ENCODE measurements at regions not wholly inside any gene's neighbourhood (a gene's known extent, or its start where the extent isn't known, plus 50 kb on each side); places are given as distances from the start of the nearest gene placed in this dataset.

GRCh38 chr6:15948930-15949900, 179.7 kb upstream of the MYLIP start:
- ChIA-PET POLR2A (interaction anchor here (0.5 to 3.1 kb wide), 4 partner anchors 42 to 204 kb away, joined by 3 to 23 read pairs (median 4); partner anchors contain the start of gene MYLIP), CTCF (interaction anchor here (0.8 to 0.9 kb wide), 3 partner anchors 178 to 257 kb away, joined by 3 read pairs; partner anchors contain the start of gene MYLIP)
- Histone ChIP-seq H3K4me3 (ENCODE audit: low read depth, low read length) (no peak overlapping the region), H3K36me3 (ENCODE audit: control insufficient read depth in 2 of 2, insufficient read depth in 1 of 2, low read length in 2 of 2) (no peaks in the 10 kb centered on the region), H3K4me1 (ENCODE audit: control insufficient read depth, insufficient read depth, low read length) (peaks cover 54% of the 10 kb centered on the region), H3K9me3 (ENCODE audit: control insufficient read depth, insufficient read depth, low read depth, low read length) (no peaks in the 10 kb centered on the region), H3K27ac (ENCODE audit: extremely low read depth, low read depth, low read length) (peak overlapping the region; percentile 80)
- TF ChIP-seq ZNF19 (tag by site-specific recombination; IDR thresholded peaks at IDR 0.05; ENCODE audit: low read depth) (no peak), ZNF10 (tag by site-specific recombination; IDR thresholded peaks at IDR 0.05) (peak; percentile 79), ZNF202 (tag by site-specific recombination; IDR thresholded peaks at IDR 0.05; ENCODE audit: borderline replicate concordance) (no peak), FEZF1 (tag by site-specific recombination; IDR thresholded peaks at IDR 0.05) (peak; percentile 94), SCRT1 (tag by site-specific recombination; IDR thresholded peaks at IDR 0.05; ENCODE audit: borderline replicate concordance) (peak; percentile 60), PRDM6 (tag by site-specific recombination; IDR thresholded peaks at IDR 0.05) (peak; percentile 97), ZNF610 (tag by site-specific recombination; IDR thresholded peaks at IDR 0.05; ENCODE audit: borderline replicate concordance) (0 out of 2 replicates have a peak, but pooled peaks have one; percentile 27), PRDM1 (tag by site-specific recombination; IDR thresholded peaks at IDR 0.05) (no peak), ZNF266 (tag by site-specific recombination; IDR thresholded peaks at IDR 0.05; ENCODE audit: low read depth) (no peak), ELK4 (IDR thresholded peaks at IDR 0.05; ENCODE audit: borderline replicate concordance, low read depth, low read length) (no peak), ZBTB1 (tag by site-specific recombination; IDR thresholded peaks at IDR 0.05) (no peak), ZNF623 (tag by site-specific recombination; IDR thresholded peaks at IDR 0.05) (no peak), HOXC10 (CRISPR knock-in tag; IDR thresholded peaks at IDR 0.05) (no peak), WT1 (tag by site-specific recombination; IDR thresholded peaks at IDR 0.05) (peak; percentile 98), ZNF555 (tag by site-specific recombination; conservative IDR thresholded peaks at IDR 0.05) (no peak), ZNF692 (tag by site-specific recombination; IDR thresholded peaks at IDR 0.05) (peak; percentile 79), EGR2 (tag by site-specific recombination; IDR thresholded peaks at IDR 0.05; ENCODE audit: low read depth) (no peak), ZNF473 (tag by site-specific recombination; IDR thresholded peaks at IDR 0.05) (no peak), REPIN1 (tag by site-specific recombination; IDR thresholded peaks at IDR 0.05; ENCODE audit: low read depth) (no peak), KLF10 (tag by site-specific recombination; IDR thresholded peaks at IDR 0.05) (peak; percentile 90), ZNF26 (tag by site-specific recombination; IDR thresholded peaks at IDR 0.05) (no peak), PRDM2 (tag by site-specific recombination; IDR thresholded peaks at IDR 0.05; ENCODE audit: borderline replicate concordance) (no peak), SCRT2 (tag by site-specific recombination; IDR thresholded peaks at IDR 0.05) (0 out of 2 replicates have a peak, but pooled peaks have one; percentile 17), ZNF600 (tag by site-specific recombination; IDR thresholded peaks at IDR 0.05) (0 out of 2 replicates have a peak, but pooled peaks have one; percentile 43), ZNF175 (tag by site-specific recombination; IDR thresholded peaks at IDR 0.05) (no peak)
